ENCODE measurements at regions not wholly inside any gene's neighbourhood (a gene's known extent, or its start where the extent isn't known, plus 50 kb on each side); places are given as distances from the start of the nearest gene placed in this dataset.

DNA sequence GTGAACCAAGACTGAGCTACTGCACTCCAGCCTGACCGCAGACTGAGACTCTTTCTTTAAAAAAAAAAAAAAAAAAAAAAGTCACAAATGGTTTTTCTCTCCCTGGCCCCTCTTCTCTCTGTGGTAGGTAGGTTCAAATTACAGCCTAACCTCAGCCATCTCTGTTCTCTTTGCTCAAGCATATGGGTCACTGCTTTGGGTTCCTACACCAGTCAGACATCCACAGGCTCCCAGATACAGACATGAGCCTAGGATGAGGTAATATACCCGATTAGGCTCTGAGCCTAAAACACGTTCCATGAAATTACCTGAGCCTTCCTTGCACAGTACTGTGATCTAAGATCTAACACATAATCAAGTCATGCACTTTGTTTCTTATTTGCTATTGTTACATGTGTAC is 90.5 kb upstream of the JAK1 start:
- Histone ChIP-seq H3K36me3 (ENCODE audit: insufficient read depth, low read length) (peaks cover 5% of the 10 kb centered on the region; the same call in 1 of the 2 replicates), H2AFZ (ENCODE audit: low read length) (no peak overlapping the region), H3K9me2 (ENCODE audit: low read depth, low read length) (no peaks in the 10 kb centered on the region), H3K9ac (ENCODE audit: low read length) (no peak overlapping the region), H3K4me1 (ENCODE audit: insufficient read depth, low read length, severe bottlenecking) (no peaks in the 10 kb centered on the region), H3K79me2 (ENCODE audit: insufficient read depth, low read length) (no peaks in the 10 kb centered on the region), H3K4me2 (ENCODE audit: low read length) (no peak overlapping the region), H3K27me3 (ENCODE audit: insufficient read depth, low read length) (no peaks in the 10 kb centered on the region), H3K9me3 (ENCODE audit: low read length) (no peaks in the 10 kb centered on the region), H3F3A (ENCODE audit: insufficient read depth, low read length) (no peaks in the 10 kb centered on the region; the same call in 1 of the 2 replicates), H4K20me1 (ENCODE audit: insufficient read depth, low read length) (no peaks in the 10 kb centered on the region), H3K27ac (ENCODE audit: low read depth, low read length, poor library complexity, severe bottlenecking) (no peak overlapping the region), H3K4me3 (ENCODE audit: low read depth, low read length, poor library complexity, severe bottlenecking) (no peak overlapping the region)
- TF ChIP-seq, protein P1, sequence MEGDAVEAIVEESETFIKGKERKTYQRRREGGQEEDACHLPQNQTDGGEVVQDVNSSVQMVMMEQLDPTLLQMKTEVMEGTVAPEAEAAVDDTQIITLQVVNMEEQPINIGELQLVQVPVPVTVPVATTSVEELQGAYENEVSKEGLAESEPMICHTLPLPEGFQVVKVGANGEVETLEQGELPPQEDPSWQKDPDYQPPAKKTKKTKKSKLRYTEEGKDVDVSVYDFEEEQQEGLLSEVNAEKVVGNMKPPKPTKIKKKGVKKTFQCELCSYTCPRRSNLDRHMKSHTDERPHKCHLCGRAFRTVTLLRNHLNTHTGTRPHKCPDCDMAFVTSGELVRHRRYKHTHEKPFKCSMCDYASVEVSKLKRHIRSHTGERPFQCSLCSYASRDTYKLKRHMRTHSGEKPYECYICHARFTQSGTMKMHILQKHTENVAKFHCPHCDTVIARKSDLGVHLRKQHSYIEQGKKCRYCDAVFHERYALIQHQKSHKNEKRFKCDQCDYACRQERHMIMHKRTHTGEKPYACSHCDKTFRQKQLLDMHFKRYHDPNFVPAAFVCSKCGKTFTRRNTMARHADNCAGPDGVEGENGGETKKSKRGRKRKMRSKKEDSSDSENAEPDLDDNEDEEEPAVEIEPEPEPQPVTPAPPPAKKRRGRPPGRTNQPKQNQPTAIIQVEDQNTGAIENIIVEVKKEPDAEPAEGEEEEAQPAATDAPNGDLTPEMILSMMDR (IDR thresholded peaks at IDR 0.05; ENCODE audit: low read length), result no peak
- no peak for TF ChIP-seq EZH2 (IDR thresholded peaks at IDR 0.05; ENCODE audit: borderline replicate concordance, low read length)

DNA sequence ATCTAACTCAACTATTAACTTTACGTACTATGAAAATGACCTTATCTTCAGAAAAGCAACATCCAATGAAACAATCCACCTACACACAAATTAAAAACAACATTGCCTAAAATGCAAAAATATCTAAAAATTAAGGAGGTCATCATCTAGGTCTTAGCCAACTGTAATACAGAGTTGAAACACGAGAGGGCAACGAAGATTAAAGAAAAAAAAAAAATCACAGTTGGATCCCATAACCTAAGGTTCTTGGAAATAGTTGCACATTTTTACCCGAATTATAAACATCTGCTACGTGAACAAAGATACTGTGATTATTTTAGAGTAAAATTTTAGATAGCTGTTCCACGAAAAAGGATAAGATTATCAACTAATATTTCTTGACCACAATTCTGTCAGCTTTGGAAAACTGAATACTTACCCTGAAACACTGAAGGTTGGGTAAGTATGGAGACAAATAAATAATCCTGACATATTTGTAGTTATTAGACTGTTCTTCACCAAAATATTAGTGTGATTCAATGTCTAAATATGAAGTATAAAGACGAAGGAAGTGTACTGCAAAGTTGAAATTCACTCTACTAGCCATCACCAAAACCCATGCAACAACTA is 88.0 kb upstream of the AK4 start:
- Histone ChIP-seq H3K36me3 (ENCODE audit: insufficient read depth, low read length) (peaks cover 5% of the 10 kb centered on the region; the same call in 1 of the 2 replicates), H3K9me2 (ENCODE audit: low read depth, low read length) (no peaks in the 10 kb centered on the region), H3F3A (ENCODE audit: insufficient read depth, low read length) (no peaks in the 10 kb centered on the region; the same call in 1 of the 2 replicates), H4K20me1 (ENCODE audit: insufficient read depth, low read length) (no peaks in the 10 kb centered on the region), H3K79me2 (ENCODE audit: insufficient read depth, low read length) (no peaks in the 10 kb centered on the region), H3K27ac (ENCODE audit: low read depth, low read length, poor library complexity, severe bottlenecking) (no peak overlapping the region), H3K9ac (ENCODE audit: low read length) (no peak overlapping the region), H3K9me3 (ENCODE audit: low read length) (no peaks in the 10 kb centered on the region), H3K4me2 (ENCODE audit: low read length) (no peak overlapping the region), H3K4me3 (ENCODE audit: low read depth, low read length, poor library complexity, severe bottlenecking) (no peak overlapping the region), H3K27me3 (ENCODE audit: insufficient read depth, low read length) (no peaks in the 10 kb centered on the region), H2AFZ (ENCODE audit: low read length) (no peak overlapping the region), H3K4me1 (ENCODE audit: insufficient read depth, low read length, severe bottlenecking) (no peaks in the 10 kb centered on the region)
- TF ChIP-seq EZH2 (IDR thresholded peaks at IDR 0.05; ENCODE audit: borderline replicate concordance, low read length), result no peak
- TF ChIP-seq, protein P1 (IDR thresholded peaks at IDR 0.05; ENCODE audit: low read length), result peak; percentile 65

DNA sequence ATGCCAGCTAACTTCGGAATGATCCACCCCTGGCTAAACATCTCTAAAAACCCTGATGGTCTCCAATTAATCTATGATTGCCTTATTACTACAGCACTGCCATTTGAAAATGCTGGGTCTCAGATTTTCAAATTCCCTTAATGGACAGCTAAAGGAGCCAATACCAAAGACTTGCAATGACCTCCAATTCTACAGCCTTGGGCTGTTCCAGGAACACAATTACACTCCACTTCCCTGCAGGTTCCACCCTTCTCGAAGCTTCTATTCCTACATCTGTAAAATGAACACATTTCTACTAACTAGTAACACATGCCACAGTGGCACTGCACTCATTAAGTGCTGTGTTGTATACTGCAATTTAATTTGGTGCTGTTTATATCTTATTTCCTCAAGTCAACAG is 85.7 kb upstream of the AK4 start:
- no peak overlapping the region for H3K4me3 ChIP-seq (ENCODE audit: low read depth, low read length, poor library complexity, severe bottlenecking)
- TF ChIP-seq EZH2 (IDR thresholded peaks at IDR 0.05; ENCODE audit: borderline replicate concordance, low read length), result no peak
- TF ChIP-seq, protein P1 (IDR thresholded peaks at IDR 0.05; ENCODE audit: low read length), result no peak
- H3K36me3 ChIP-seq (ENCODE audit: insufficient read depth, low read length), result peaks cover 5% of the 10 kb centered on the region; the same call in 1 of the 2 replicates
- peaks cover 7% of the 10 kb centered on the region for H3K4me1 ChIP-seq (ENCODE audit: insufficient read depth, low read length, severe bottlenecking)
- H3K27ac ChIP-seq (ENCODE audit: low read depth, low read length, poor library complexity, severe bottlenecking), result no peak overlapping the region
- no peaks in the 10 kb centered on the region for H3K9me2 ChIP-seq (ENCODE audit: low read depth, low read length)
- H3K79me2 ChIP-seq (ENCODE audit: insufficient read depth, low read length), result no peaks in the 10 kb centered on the region
- no peaks in the 10 kb centered on the region for H3K27me3 ChIP-seq (ENCODE audit: insufficient read depth, low read length)
- no peak overlapping the region for H3K9ac ChIP-seq (ENCODE audit: low read length)
- H3K4me2 ChIP-seq (ENCODE audit: low read length), result no peak overlapping the region
- H4K20me1 ChIP-seq (ENCODE audit: insufficient read depth, low read length), result no peaks in the 10 kb centered on the region
- H3F3A ChIP-seq (ENCODE audit: insufficient read depth, low read length), result no peaks in the 10 kb centered on the region; the same call in 1 of the 2 replicates
- H2AFZ ChIP-seq (ENCODE audit: low read length), result no peak overlapping the region
- no peaks in the 10 kb centered on the region for H3K9me3 ChIP-seq (ENCODE audit: low read length)

Measured in OCI-LY1 (cell line).